HepG2 (cell line): ENCODE measurements at regions not wholly inside any gene's neighbourhood (a gene's known extent, or its start where the extent isn't known, plus 50 kb on each side); places are given as distances from the start of the nearest gene placed in this dataset.

Experiments
- HCFC1 ChIP-seq: fragments of 150-350 bp; IDR thresholded peaks from 2 replicates; pipeline ENCODE4 v1.6.1; 2014; ENCODE audit warnings: low read depth, low read length
- HMGA1 ChIP-seq: sonication (generic); formaldehyde crosslinking; conservative IDR thresholded peaks from 2 replicates; pipeline ENCODE4 v1.4.0; 2020; ENCODE audit warnings: missing genetic modification reagents
- PAXIP1 ChIP-seq: sonication (generic); formaldehyde crosslinking; conservative IDR thresholded peaks from 2 replicates; pipeline ENCODE4 v1.4.0; 2020; ENCODE audit warnings: mild to moderate bottlenecking, missing genetic modification reagents, moderate library complexity
- POLR2AphosphoS5 ChIP-seq: IDR thresholded peaks from 2 replicates; pipeline ENCODE4 v1.6.1; 2012; ENCODE audit warnings: low read depth, low read length
- TARDBP ChIP-seq: sonication (generic); formaldehyde crosslinking; IDR thresholded peaks from 2 replicates; pipeline ENCODE4 v1.8.0; 2022; ENCODE audit warnings: mild to moderate bottlenecking, missing genetic modification reagents
- ZFP36L1 ChIP-seq: sonication (generic); formaldehyde crosslinking; IDR thresholded peaks from 2 replicates; pipeline ENCODE4 v1.8.0; 2022; ENCODE audit warnings: mild to moderate bottlenecking, missing genetic modification reagents, moderate library complexity
- ZFP91 ChIP-seq: sonication (generic); formaldehyde crosslinking; IDR thresholded peaks from 2 replicates; pipeline ENCODE4 v1.9.0; 2022; ENCODE audit warnings: missing genetic modification reagents, mild to moderate bottlenecking, borderline replicate concordance
- ZNF263 ChIP-seq: sonication (generic); formaldehyde crosslinking; IDR thresholded peaks from 2 replicates; pipeline ENCODE4 v1.4.0; 2020; ENCODE audit warnings: missing genetic modification reagents
- ZNF552 ChIP-seq: sonication (generic); formaldehyde crosslinking; IDR thresholded peaks from 2 replicates; pipeline ENCODE4 v1.9.0; 2022; ENCODE audit warnings: missing genetic modification reagents, mild to moderate bottlenecking, borderline replicate concordance
- ZNF589 ChIP-seq: sonication (generic); formaldehyde crosslinking; conservative IDR thresholded peaks from 2 replicates; pipeline ENCODE4 v1.8.0; 2022; ENCODE audit warnings: mild to moderate bottlenecking, moderate library complexity, missing genetic modification reagents
- TF ChIP-seq, protein P1 (sequence below): sonication (generic); formaldehyde crosslinking; IDR thresholded peaks from 2 replicates; pipeline ENCODE4 v1.4.0; 2020; ENCODE audit warnings: missing genetic modification reagents

- no peak for TF ChIP-seq ZNF552 (CRISPR knock-in tag)
- TF ChIP-seq TARDBP (CRISPR knock-in tag), result no peak
- no peak for TF ChIP-seq HMGA1 (CRISPR knock-in tag)
- no peak for TF ChIP-seq POLR2AphosphoS5
- TF ChIP-seq PAXIP1 (CRISPR knock-in tag), result no peak
- no peak for TF ChIP-seq ZNF589 (CRISPR knock-in tag)
- TF ChIP-seq, protein P1, sequence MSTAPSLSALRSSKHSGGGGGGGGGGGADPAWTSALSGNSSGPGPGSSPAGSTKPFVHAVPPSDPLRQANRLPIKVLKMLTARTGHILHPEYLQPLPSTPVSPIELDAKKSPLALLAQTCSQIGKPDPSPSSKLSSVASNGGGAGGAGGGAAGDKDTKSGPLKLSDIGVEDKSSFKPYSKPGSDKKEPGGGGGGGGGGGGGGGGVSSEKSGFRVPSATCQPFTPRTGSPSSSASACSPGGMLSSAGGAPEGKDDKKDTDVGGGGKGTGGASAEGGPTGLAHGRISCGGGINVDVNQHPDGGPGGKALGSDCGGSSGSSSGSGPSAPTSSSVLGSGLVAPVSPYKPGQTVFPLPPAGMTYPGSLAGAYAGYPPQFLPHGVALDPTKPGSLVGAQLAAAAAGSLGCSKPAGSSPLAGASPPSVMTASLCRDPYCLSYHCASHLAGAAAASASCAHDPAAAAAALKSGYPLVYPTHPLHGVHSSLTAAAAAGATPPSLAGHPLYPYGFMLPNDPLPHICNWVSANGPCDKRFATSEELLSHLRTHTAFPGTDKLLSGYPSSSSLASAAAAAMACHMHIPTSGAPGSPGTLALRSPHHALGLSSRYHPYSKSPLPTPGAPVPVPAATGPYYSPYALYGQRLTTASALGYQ (CRISPR knock-in tag), result no peak
- TF ChIP-seq ZFP36L1 (CRISPR knock-in tag), result no peak
- TF ChIP-seq ZFP91 (CRISPR knock-in tag), result no peak
- TF ChIP-seq ZNF263 (CRISPR knock-in tag), result no peak
- TF ChIP-seq HCFC1, result no peak
Observed at GRCh38 chr16:86828653-86829052, 250.3 kb downstream of the FOXL1 start (continued).
